Activated naive CD8-positive, alpha-beta T cell treated with anti-CD3 and anti-CD28 coated beads for 36 hours (primary cell): ENCODE measurements at regions not wholly inside any gene's neighbourhood (a gene's known extent, or its start where the extent isn't known, plus 50 kb on each side); places are given as distances from the start of the nearest gene placed in this dataset.
"Not testable (repeated sequence)": the region's sequence is repeated elsewhere in the genome, so short reads cannot be mapped to it uniquely, and the experiment has no call there.

Source experiments
- DNase-seq: peaks from one replicate; pipeline ENCODE4 v3.0.0; 2021
- H3K27ac Mint-ChIP-seq: one replicate; pipeline ENCODE4 v1.8.0; 2022; ENCODE audit warnings: mild to moderate bottlenecking, moderate library complexity, mixed read lengths
- H3K27me3 Mint-ChIP-seq: one replicate; pipeline ENCODE4 v1.8.0; 2022; ENCODE audit warnings: mild to moderate bottlenecking, mixed read lengths
- H3K36me3 Mint-ChIP-seq: one replicate; pipeline ENCODE4 v1.8.0; 2021; ENCODE audit warnings: mild to moderate bottlenecking, mixed read lengths
- H3K4me1 Mint-ChIP-seq: one replicate; pipeline ENCODE4 v1.8.0; 2021; ENCODE audit warnings: mixed read lengths
- H3K4me3 Mint-ChIP-seq: one replicate; pipeline ENCODE4 v1.8.0; 2022; ENCODE audit warnings: mild to moderate bottlenecking, moderate library complexity, mixed read lengths
- H3K9me3 Mint-ChIP-seq: one replicate; pipeline ENCODE4 v1.8.0; 2022; ENCODE audit warnings: mixed read lengths

DNA sequence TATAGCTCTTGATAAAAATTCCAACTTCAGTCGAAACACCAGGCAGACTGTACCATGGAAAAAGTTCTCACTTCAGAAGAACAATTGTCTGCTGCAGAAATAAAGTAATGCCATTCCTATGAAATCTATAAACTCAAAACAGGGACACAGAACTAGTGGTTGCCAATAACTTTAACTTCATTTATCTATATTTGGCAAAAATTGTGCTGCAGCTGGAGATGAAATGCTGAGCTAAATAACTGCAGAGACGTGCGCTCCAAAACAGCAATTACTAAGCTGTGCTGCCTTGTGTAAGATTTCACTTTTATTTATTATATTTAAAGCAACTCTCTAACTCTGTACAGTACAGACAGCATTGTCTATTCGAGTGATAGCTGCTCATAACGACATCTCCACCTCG is 540.1 kb upstream of the ID2 start:
- Mint-ChIP-seq H3K27me3 (no peaks in the 10 kb centered on the region), H3K4me3 (no peak overlapping the region), H3K4me1 (peaks cover 3% of the 10 kb centered on the region), H3K27ac (no peak overlapping the region), H3K9me3 (no peaks in the 10 kb centered on the region), H3K36me3 (no peaks in the 10 kb centered on the region)
- DNase-seq, result no peak

DNA sequence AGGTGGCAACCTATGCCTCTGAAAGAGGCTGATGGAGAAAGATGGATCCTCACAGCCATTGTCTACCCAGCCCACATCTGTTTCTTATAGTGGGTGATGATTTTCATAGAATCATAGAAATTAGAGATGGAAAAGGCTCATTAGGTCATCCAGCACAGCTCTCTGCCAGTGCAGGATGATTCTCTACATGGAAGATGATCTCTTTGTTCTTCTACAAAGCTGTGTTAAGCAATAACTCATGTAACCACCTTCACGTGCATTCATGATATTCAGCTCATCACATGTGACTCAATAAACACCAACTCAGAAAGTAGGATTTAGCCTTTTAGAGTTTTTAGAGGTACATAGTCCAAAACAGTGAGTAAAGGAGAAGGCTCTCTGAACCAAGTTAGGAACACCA is 539.4 kb upstream of the ID2 start:
- no peak for DNase-seq
- no peak overlapping the region for H3K4me3 Mint-ChIP-seq
- H3K9me3 Mint-ChIP-seq, result no peaks in the 10 kb centered on the region
- H3K27me3 Mint-ChIP-seq, result no peaks in the 10 kb centered on the region
- H3K4me1 Mint-ChIP-seq, result peaks cover 3% of the 10 kb centered on the region
- H3K36me3 Mint-ChIP-seq, result no peaks in the 10 kb centered on the region
- H3K27ac Mint-ChIP-seq, result no peak overlapping the region

DNA sequence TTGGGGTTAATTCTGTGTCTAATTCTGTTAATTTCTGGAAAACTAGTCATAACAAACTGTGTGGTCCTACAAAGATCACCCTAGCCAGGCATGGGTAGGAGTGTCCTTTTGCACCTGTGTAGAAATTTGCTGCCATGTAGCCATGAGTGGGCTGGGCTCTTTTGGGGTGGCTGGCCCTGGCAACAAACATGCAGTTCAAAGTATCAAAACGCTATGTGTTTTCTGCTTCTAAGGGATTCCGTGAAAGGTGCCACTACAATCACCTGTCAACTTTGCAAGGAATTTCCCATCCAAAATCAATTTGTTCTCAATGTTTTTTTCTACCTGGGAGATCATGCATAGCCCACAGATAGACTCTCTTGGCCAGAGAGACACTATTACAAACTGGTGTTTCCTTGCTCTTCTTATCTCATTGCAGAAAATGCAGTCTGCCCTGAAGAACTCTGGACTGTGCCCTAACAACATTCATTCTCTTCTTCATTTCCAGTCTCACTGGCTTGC is 537.7 kb upstream of the ID2 start:
- Mint-ChIP-seq H3K27ac (no peak overlapping the region), H3K27me3 (no peaks in the 10 kb centered on the region), H3K36me3 (no peaks in the 10 kb centered on the region), H3K9me3 (no peaks in the 10 kb centered on the region), H3K4me3 (no peak overlapping the region), H3K4me1 (peaks cover 3% of the 10 kb centered on the region)
- DNase-seq, result no peak

DNA sequence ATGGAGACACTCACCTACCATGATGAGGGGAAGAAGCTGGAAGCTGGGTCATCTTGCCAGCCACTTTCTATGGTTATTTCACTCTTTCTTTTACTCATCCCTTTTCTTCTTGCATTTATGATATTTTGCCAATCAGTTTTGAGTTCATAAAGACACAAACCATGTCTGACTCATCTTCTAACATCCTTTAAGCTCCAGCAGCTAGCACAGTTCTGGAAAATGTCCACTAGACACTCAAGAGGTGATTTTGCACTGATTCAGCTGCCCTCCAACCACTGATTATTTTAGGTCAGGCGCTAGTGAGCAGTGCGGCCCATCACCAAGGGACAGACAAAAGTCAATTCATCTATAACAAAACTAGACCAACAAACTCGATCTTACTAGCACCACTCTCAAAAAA is 537.1 kb upstream of the ID2 start:
- peaks cover 3% of the 10 kb centered on the region for H3K4me1 Mint-ChIP-seq
- no peaks in the 10 kb centered on the region for H3K27me3 Mint-ChIP-seq
- no peaks in the 10 kb centered on the region for H3K36me3 Mint-ChIP-seq
- DNase-seq, result no peak
- no peak overlapping the region for H3K4me3 Mint-ChIP-seq
- no peak overlapping the region for H3K27ac Mint-ChIP-seq
- H3K9me3 Mint-ChIP-seq, result no peaks in the 10 kb centered on the region

DNA sequence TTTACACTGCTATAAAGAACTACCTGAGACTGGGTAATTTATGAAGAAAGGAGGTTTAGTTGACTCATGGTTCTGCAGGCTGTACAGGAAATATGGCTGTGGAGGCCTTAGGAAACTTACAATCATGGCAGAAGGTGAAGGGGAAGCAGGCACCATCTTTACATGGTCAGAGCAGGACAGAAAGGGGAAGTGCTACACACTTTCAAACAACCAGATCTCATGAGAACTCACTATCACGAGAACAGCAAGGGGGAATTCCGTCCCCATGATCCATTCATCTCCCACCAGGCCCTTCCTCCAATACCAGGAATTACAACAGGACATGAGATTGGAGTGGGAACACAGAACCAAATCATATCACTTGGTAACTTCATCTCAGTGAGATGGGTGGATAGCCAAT is 536.5 kb upstream of the ID2 start:
- not testable (repeated sequence) for H3K36me3 Mint-ChIP-seq, H3K4me3 Mint-ChIP-seq, H3K9me3 Mint-ChIP-seq, H3K27me3 Mint-ChIP-seq, H3K4me1 Mint-ChIP-seq, H3K27ac Mint-ChIP-seq, DNase-seq

DNA sequence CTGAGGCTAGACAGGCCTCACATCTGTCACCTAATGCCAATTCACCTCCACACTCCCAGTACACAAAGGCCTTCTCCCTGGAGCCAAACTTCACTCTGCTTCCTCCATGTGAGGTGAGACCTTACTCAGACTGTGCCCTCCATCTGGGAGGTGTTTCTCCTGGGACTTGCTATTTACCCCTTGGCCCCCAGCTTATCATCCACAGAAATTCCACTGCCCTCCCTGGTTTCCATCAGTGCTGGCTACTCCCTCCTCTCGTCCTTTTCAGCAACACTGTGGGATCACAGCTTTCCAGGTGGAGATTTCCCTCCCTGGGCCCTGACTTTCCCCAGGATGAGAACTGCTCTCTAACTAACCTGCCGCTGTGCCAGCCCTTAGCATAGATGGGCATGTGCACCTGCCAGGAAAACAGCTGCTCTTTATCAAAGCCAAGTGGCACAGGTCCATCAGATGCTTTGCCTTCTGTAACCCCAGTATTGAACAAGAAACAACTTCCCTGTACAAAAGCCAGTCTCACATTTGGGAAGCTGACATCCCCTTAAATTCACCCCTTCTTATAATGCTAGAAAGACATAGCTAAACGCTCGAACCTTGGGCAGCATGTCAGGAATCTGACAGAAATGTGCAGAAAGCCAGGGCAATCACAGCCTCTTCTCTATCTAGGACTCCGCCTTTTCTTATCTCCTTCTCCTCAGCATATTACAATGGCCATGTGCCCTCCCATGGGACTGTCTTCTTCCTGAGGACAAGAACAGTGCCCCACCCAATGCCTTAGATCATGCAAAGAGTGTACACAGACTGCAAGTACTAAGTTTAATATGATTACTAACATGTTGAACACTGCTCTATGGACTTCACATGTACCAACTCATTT is 535.5 kb upstream of the ID2 start:
- Mint-ChIP-seq H3K27me3 (peaks cover 4% of the 10 kb centered on the region), H3K4me1 (peaks cover 3% of the 10 kb centered on the region), H3K27ac (no peak overlapping the region), H3K36me3 (no peaks in the 10 kb centered on the region), H3K9me3 (no peaks in the 10 kb centered on the region), H3K4me3 (no peak overlapping the region)
- no peak for DNase-seq

DNA sequence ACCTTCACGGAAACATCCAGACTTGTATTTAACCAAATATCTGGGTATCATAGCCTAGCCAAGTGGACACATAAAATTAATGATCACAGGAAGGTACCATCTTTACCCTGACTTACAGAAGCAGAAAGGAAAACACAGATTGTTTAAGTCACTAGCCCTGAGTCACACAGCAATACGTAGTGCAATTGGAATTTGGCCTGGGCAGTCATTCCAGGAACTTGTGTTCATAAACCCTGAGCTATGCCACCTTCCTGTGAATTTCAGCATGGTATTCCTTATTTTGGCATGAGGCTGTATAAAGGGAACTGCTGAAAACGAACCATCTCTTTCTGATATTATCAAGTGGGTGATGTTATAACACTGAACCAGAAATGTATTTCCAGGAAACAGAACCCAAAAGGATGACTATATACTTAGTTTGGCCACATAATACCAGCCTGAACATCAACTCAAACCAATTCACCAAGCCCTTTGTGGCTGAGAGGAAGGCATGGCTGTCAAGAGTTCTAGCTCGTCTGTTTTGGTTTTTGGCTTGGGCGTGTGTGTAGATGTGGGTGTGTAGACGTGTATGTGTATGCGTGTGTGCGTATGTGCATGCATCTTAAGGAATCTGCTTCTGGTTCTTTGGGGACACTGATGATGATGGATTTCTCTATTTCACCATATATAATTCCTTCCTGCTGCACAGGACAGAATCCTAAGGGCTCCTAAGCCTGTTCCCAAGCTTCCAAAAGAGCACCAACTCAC is 533.4 kb upstream of the ID2 start:
- Mint-ChIP-seq H3K36me3 (no peaks in the 10 kb centered on the region), H3K4me1 (peaks cover 10% of the 10 kb centered on the region)

DNA sequence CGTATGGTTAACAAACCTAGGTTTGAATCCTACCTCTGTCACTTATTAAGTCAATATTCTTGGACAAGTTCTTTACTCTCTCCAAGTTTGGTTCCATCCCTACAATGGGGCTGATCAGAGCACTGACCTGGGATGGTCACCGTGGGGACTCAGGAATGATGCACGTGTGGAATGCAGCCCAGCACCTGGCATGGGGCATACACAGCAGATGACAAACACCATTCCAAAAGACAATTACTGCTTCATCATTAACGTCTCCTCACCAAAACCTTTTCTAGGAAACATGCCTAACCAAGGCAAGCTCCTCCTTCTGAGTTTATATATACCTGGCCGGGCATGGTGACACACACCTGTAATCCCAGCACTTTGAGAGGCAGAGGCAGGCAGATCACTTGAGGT is 532.9 kb upstream of the ID2 start:
- Mint-ChIP-seq H3K9me3 (peaks cover 1% of the 10 kb centered on the region), H3K36me3 (no peaks in the 10 kb centered on the region), H3K27me3 (peaks cover 4% of the 10 kb centered on the region), H3K27ac (no peak overlapping the region), H3K4me3 (no peak overlapping the region), H3K4me1 (peaks cover 10% of the 10 kb centered on the region)
- no peak for DNase-seq

More for the DNA sequence above, 533.4 kb upstream of the ID2 start:
- no peak for DNase-seq
- H3K27me3 Mint-ChIP-seq, result peaks cover 4% of the 10 kb centered on the region
- H3K9me3 Mint-ChIP-seq, result no peaks in the 10 kb centered on the region
- no peak overlapping the region for H3K4me3 Mint-ChIP-seq
- no peak overlapping the region for H3K27ac Mint-ChIP-seq

DNA sequence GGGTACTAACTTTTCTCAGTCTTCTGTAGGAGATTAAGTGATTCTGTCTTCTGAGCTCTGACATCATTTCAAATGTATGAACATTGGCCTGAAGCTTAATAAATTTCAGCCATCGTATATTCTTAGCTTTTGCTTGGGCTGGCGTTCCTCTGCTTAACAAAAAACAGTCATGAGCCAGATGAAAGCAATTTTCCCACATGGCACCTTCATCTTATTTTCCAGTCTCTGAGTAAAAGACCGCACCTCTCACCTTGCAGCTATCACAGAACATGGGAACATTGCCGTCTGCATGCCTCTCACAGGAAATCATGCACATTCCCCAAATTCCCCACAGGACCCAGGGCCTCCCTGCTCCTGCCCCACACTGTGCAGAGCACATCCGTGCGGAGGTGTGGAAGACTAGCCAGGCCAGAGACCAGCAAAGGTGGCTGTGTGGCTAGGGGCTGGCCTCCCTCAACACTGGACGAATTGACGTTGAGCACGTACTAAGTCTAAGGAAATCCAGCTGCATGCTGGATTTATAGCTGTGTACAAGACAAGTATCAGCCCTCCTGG is 531.8 kb upstream of the ID2 start:
- H3K4me1 Mint-ChIP-seq, result peaks cover 14% of the 10 kb centered on the region
- H3K9me3 Mint-ChIP-seq, result peaks cover 7% of the 10 kb centered on the region
- peaks cover 4% of the 10 kb centered on the region for H3K36me3 Mint-ChIP-seq
- peaks cover 4% of the 10 kb centered on the region for H3K27me3 Mint-ChIP-seq
- no peak for DNase-seq
- H3K4me3 Mint-ChIP-seq, result no peak overlapping the region
- no peak overlapping the region for H3K27ac Mint-ChIP-seq

DNA sequence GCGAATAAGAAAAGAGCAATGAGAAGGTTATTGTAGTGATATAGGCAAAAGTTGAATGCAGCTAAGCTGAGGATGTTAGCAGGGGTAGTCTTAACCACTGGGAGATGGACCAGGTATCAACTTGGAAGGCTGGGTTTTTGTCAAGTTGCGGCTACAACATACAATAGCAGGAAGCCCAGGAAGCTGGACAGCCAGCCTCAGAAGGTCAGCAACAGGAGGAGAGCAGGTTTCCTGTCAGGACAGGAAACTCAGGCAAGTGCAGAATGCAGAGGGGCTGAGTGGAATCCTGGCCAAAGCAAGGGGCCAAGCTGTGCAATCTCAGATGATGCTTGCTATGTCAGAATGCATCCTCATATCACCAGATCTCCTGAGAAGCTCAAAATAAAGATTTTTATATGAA is 530.0 kb upstream of the ID2 start:
- Mint-ChIP-seq H3K27ac (no peak overlapping the region), H3K4me1 (peaks cover 18% of the 10 kb centered on the region), H3K9me3 (peaks cover 17% of the 10 kb centered on the region), H3K27me3 (peaks cover 4% of the 10 kb centered on the region), H3K4me3 (no peak overlapping the region), H3K36me3 (peaks cover 5% of the 10 kb centered on the region)
- no peak for DNase-seq

DNA sequence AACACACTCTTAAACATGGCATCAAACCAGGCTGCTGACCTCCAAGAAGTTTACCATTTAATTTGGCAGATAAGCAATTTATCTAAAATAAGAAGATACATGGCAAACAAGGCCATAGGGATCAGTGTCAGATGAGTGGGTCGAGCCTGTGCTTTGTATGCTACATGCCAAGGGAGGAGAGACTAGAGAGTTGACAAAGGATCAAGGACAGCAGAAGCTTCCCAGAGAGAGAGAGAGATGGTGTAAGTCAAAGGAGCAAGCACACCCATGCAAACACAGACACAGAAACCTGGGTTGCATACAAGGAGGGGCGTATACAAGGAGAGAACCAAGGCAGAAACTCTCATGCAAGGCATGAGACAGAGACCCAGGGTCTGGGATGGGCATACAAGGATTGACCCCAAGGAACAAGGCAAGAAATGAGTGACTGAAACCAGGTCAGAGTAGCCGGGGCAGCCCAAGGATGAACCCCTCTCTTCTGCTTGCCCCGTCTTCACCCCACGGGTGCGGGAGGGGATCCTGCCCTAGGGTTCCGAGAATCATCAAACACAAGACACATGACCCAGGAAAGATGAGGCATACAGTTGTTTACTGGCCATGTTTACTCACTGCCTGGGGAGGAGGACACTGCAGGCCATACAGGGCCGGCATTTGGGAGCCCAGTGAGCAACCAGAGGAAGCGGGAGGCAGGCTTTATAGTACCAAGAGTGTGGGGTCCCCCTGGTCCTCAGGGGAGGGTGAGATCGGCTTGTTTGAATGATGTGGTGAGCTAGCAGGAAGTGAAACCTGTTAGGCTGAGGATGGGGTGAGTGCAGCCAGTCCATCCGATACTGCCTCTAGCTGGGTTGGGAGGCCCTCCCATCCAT is 529.2 kb upstream of the ID2 start:
- peaks cover 5% of the 10 kb centered on the region for H3K36me3 Mint-ChIP-seq
- H3K4me3 Mint-ChIP-seq, result no peak overlapping the region
- H3K27me3 Mint-ChIP-seq, result peaks cover 4% of the 10 kb centered on the region
- DNase-seq, result no peak
- H3K4me1 Mint-ChIP-seq, result peaks cover 18% of the 10 kb centered on the region
- no peak overlapping the region for H3K27ac Mint-ChIP-seq
- peaks cover 17% of the 10 kb centered on the region for H3K9me3 Mint-ChIP-seq

DNA sequence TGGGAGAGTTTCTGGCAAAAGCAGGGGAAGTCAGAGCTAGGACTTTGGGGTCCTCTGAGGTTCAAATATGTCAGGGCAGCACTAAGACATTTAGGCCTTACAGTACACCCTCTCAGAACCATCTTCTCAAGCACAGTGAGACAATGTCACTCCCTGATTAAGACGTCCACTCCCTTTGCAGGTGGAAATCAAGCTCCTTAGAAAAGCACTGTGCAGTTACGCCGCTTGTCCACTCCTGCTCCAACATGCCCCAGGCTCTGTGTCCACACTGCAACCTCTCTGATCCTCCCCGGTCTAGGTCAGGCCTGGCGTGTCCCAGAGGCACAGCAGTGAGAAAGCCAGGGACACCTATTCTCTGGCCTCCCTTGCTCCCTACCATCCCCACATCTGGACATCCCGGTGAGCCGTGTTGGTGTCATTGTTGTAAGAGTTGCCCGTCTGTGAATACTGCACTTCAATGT is 528.6 kb upstream of the ID2 start:
- Mint-ChIP-seq H3K27ac (no peak overlapping the region), H3K4me1 (peaks cover 18% of the 10 kb centered on the region), H3K4me3 (no peak overlapping the region), H3K36me3 (peaks cover 5% of the 10 kb centered on the region), H3K9me3 (peaks cover 17% of the 10 kb centered on the region), H3K27me3 (peaks cover 4% of the 10 kb centered on the region)
- DNase-seq, result no peak

DNA sequence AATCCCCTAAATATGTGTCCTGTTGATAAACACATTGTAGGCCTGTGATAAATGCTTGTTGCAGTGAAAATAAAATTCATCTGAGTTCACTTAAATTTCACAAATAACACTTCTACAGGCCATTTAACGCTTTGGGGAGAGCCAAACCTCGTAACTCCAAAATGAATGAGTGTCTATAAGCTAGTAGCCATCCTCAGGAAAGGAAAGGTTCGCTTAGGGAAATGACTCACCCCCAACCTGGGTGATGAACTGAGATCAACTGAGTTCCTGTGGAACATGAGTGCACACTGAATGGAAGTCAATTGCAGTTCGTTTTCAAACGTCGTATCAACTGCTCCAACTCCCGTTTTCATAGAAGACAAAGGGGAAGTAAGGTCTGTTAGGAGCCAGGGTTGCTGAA is 527.6 kb upstream of the ID2 start:
- Mint-ChIP-seq H3K4me3 (no peak overlapping the region), H3K27me3 (peaks cover 4% of the 10 kb centered on the region), H3K36me3 (peaks cover 5% of the 10 kb centered on the region), H3K4me1 (peaks cover 18% of the 10 kb centered on the region), H3K9me3 (peaks cover 17% of the 10 kb centered on the region), H3K27ac (peak overlapping the region; percentile 38)
- no peak for DNase-seq

DNA sequence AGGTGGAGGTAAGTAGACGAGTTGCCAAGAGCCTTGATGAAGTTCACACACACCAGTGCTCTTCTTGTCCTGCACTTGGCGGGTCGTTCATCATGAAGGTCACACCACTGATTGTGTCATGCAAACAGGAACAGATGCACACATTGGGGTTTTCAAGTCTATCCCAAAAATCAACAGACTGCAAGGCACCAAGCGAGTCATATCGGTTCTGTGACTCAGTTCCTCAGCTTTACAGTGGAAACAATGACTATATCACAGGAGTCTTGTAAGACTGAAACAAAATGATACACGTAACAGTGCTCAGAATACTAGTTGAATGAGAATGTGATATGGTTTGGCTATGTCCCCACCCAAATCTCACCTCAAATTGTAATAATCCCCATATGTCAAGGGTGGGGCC is 526.9 kb upstream of the ID2 start:
- no peak overlapping the region for H3K4me3 Mint-ChIP-seq
- peaks cover 18% of the 10 kb centered on the region for H3K4me1 Mint-ChIP-seq
- peak overlapping the region; percentile 57 for H3K27ac Mint-ChIP-seq
- peaks cover 17% of the 10 kb centered on the region for H3K9me3 Mint-ChIP-seq
- peak; percentile 32 for DNase-seq
- H3K36me3 Mint-ChIP-seq, result peaks cover 5% of the 10 kb centered on the region
- peaks cover 4% of the 10 kb centered on the region for H3K27me3 Mint-ChIP-seq
